GM13976 (cell line): ENCODE measurements at regions not wholly inside any gene's neighbourhood (a gene's known extent, or its start where the extent isn't known, plus 50 kb on each side); places are given as distances from the start of the nearest gene placed in this dataset.

ENCODE experiments used
- DNase-seq: peaks from one replicate; pipeline ENCODE4 v3.0.0; 2012; ENCODE audit warnings: low spot score
- in situ Hi-C: fragments of 300-500 bp; cut with MboI; formaldehyde crosslinking; loops from one replicate; pipeline ENCODE4 v1.12.0; 2022; ENCODE audit warnings: low sequenced_read_pairs, mixed read lengths, inconsistent platforms; ENCODE audit not compliant: unreplicated experiment
- TF ChIP-seq, protein P1 (sequence below): IDR thresholded peaks from 2 replicates; pipeline ENCODE4 v1.5.1; 2012; ENCODE audit warnings: borderline replicate concordance, mild to moderate bottlenecking; ENCODE audit not compliant: insufficient read depth; ENCODE audit errors: extremely low read depth, missing control alignments, control extremely low read depth

DNA sequence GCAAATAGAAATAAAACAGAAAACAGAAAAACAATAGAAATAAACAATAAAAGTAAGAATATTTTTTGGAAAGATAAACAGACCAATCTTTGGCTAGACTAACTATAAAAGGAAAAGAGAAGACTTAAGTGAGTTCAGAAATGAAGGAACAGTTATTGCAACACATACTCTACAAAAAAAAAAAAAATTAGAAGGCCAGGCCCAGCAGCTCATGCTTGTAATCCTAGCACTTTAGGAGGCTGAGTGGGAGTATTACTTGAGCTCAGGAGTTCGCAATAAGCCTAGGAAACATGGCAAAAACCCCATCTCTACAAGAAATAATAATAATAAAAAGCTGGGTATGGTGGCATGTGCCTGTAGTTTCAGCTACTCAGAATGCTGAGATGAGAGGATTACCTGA, 336.7 kb downstream of the DTHD1 start:
- TF ChIP-seq, protein P1, sequence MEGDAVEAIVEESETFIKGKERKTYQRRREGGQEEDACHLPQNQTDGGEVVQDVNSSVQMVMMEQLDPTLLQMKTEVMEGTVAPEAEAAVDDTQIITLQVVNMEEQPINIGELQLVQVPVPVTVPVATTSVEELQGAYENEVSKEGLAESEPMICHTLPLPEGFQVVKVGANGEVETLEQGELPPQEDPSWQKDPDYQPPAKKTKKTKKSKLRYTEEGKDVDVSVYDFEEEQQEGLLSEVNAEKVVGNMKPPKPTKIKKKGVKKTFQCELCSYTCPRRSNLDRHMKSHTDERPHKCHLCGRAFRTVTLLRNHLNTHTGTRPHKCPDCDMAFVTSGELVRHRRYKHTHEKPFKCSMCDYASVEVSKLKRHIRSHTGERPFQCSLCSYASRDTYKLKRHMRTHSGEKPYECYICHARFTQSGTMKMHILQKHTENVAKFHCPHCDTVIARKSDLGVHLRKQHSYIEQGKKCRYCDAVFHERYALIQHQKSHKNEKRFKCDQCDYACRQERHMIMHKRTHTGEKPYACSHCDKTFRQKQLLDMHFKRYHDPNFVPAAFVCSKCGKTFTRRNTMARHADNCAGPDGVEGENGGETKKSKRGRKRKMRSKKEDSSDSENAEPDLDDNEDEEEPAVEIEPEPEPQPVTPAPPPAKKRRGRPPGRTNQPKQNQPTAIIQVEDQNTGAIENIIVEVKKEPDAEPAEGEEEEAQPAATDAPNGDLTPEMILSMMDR, result no peak
- in situ Hi-C loops, result no loop called here

DNA sequence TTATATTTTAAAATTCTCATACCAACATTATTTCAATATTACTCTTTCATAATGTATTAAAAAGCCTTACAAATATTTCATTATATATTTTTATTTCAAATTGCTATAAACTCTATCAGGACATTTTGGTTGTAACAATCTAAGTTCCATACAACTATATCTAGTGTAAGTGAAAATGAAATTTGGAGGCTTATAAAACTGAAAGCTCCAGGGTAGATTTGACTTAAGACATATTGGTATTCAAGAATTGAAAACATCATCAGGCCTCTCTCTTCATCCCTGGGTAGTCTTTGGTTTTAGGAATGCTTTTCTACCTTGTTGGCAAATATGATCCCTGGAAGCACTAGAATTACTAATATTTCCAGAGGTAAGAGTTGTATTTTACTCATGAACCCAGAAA, 342.6 kb downstream of the DTHD1 start:
- TF ChIP-seq, protein P1, result no peak
- DNase-seq, result no peak
- in situ Hi-C loops, result no loop called here

More for the DNA sequence above, 336.7 kb downstream of the DTHD1 start:
- no peak for DNase-seq

DNA sequence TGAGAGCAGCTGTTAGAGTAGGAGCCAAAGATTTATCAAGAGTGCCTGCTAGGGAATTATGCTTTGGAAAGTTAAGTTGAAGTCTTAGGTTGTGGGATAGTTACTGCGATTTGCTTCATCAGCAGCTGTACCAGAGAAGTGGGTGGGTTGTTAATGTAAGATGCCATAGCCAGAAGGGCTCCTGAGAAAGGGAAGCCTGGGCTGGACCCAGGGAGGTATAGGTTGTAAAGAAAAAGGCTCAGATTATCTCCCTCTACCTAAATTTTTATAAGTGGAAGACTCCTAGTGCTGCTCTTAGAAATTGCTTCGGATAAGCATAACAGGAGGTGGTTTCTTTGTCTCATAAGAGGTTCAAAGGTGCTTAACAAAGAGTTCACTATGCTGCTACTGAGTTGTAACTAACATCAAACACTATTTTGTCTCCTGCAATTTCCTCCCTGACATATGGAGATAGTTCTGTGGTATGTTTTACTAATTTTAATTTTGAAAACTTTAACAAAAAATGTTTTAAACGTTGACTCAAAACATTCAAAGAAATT, 356.9 kb downstream of the DTHD1 start:
- in situ Hi-C loops, result no loop called here
- no peak for DNase-seq
- TF ChIP-seq, protein P1, result no peak

DNA sequence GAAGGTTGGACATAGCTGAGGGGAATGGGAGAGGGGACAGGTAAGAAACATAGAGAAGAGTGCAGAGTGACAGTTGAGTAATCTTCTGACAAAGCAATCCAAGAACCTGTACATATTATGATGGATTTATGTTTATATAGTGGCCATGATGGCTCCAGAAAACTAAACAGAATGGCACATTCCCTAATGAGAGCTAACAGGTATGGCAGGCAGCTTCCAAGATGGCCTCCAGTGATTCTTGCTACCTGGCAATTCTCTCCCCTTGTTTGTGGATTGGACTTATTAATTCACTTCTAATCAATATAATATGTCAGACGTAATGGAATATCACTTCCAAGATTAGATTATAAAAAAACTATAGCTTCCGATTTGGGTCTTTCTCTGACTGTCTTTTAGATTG, 359.5 kb downstream of the DTHD1 start:
- TF ChIP-seq, protein P1, result no peak
- DNase-seq, result no peak
- in situ Hi-C loops, result no loop called here

DNA sequence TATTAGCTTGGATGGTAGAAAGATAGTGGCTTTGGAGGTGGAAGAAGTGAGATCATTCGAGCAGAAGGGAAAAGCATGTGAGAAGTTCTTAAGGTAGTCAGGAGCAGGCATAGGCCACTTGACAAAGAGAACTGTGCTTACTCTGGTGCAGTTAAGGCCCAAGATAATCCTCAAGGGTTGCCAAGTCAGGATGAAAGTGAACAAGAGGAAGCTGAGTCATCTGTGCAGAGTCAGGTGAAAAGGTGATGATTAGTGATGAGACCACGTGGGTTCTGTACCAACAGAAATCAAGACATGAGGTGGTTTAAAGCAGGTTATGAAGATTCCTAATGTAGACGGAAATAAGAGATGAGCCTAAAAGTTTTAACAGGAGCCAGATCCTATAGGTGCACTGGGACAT, 369.8 kb downstream of the DTHD1 start:
- TF ChIP-seq, protein P1, result no peak
- in situ Hi-C loops, result no loop called here
- peak; percentile 46 for DNase-seq

DNA sequence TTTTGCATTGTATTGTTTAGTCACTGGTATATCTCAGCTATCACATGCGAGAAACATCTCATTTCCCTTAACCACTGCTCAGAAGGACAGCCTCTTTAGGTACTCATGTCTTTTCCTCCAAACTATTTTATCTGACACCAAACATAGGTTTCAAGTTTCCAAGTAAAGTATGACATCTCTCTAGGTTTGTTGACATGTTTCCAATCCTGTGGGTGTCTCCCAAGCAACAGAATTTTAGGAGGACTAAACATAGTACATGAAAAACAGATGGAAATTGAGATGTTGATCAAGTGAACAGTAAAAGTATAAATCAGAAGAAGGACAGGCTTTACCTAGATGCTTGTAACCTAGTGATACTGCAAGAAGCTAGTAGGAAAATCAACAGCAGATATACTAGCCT, 371.4 kb downstream of the DTHD1 start:
- TF ChIP-seq, protein P1, result no peak
- in situ Hi-C loops, result no loop called here
- no peak for DNase-seq
